ENCODE measurements at regions not wholly inside any gene's neighbourhood (a gene's known extent, or its start where the extent isn't known, plus 50 kb on each side); places are given as distances from the start of the nearest gene placed in this dataset.

DNA sequence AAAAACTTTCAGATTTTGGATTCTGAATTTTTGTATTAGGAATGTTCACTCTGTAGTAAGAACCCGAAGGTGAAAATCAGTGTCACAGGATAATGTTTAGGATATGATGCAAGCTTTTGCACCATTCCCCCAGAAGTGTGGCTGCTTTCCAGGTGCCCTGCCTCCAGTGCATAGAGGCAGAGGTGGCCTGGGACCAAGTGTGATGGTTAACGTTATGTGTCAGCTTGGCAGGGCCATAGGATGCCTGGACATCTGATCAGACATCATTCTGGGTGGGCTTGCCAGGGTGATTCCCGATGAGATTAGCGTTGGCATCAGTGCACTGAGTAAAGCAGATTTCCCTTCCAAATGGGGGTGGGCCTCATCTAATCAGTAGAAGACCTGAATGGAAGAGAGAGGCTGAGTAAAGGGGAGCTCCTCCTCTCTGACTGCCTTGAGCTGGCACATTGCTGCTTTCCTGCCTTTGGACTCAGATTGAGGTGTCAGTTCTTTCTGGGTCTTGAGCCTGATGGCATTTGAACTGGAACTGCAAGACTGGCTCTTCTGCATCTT lies 177.4 kb upstream of the HS6ST1 start:
- no peak for ATAC-seq (ENCODE audit: low read depth)

DNA sequence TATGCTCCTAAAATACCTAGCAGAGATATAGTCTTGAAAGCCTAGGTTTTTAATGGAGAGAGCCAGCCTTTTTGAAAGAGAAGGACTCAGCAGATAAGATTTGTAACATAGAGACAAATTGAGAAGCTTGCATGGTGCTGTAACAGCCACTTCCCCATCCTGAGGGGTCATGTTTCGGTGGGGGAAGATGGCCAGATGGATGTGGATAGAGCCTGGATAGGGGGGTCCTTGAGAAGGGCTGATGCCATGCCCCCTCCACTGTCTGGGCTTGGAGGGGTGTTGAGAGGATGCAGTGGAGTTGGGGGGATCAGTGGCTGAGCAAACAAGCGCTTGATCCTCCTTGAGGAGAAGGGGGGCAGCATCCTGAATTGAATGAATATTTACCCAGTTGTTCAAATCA lies 178.0 kb upstream of the HS6ST1 start:
- DNase-seq (ENCODE audit: low spot score): no peak
- Histone ChIP-seq H3K27ac (ENCODE audit: poor library complexity, severe bottlenecking) (no peak overlapping the region), H3K27me3 (ENCODE audit: insufficient read depth, poor library complexity, severe bottlenecking) (no peaks in the 10 kb centered on the region), H3K4me3 (ENCODE audit: severe bottlenecking) (no peak overlapping the region), H3K4me1 (ENCODE audit: insufficient read depth, poor library complexity, severe bottlenecking) (no peaks in the 10 kb centered on the region), H3K9me3 (ENCODE audit: severe bottlenecking) (no peaks in the 10 kb centered on the region), H3K36me3 (ENCODE audit: low read depth) (no peaks in the 10 kb centered on the region)
- ATAC-seq (ENCODE audit: low read depth): no peak
- TF ChIP-seq, protein P1, sequence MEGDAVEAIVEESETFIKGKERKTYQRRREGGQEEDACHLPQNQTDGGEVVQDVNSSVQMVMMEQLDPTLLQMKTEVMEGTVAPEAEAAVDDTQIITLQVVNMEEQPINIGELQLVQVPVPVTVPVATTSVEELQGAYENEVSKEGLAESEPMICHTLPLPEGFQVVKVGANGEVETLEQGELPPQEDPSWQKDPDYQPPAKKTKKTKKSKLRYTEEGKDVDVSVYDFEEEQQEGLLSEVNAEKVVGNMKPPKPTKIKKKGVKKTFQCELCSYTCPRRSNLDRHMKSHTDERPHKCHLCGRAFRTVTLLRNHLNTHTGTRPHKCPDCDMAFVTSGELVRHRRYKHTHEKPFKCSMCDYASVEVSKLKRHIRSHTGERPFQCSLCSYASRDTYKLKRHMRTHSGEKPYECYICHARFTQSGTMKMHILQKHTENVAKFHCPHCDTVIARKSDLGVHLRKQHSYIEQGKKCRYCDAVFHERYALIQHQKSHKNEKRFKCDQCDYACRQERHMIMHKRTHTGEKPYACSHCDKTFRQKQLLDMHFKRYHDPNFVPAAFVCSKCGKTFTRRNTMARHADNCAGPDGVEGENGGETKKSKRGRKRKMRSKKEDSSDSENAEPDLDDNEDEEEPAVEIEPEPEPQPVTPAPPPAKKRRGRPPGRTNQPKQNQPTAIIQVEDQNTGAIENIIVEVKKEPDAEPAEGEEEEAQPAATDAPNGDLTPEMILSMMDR (IDR thresholded peaks at IDR 0.05; ENCODE audit: poor library complexity, severe bottlenecking): no peak

More for the DNA sequence above, 177.4 kb upstream of the HS6ST1 start:
- no peaks in the 10 kb centered on the region for H3K4me1 ChIP-seq (ENCODE audit: insufficient read depth, poor library complexity, severe bottlenecking)
- H3K36me3 ChIP-seq (ENCODE audit: low read depth): no peaks in the 10 kb centered on the region
- no peak for DNase-seq (ENCODE audit: low spot score)
- no peaks in the 10 kb centered on the region for H3K27me3 ChIP-seq (ENCODE audit: insufficient read depth, poor library complexity, severe bottlenecking)
- TF ChIP-seq, protein P1 (IDR thresholded peaks at IDR 0.05; ENCODE audit: poor library complexity, severe bottlenecking): no peak
- no peak overlapping the region for H3K27ac ChIP-seq (ENCODE audit: poor library complexity, severe bottlenecking)
- H3K9me3 ChIP-seq (ENCODE audit: severe bottlenecking): no peaks in the 10 kb centered on the region
- no peak overlapping the region for H3K4me3 ChIP-seq (ENCODE audit: severe bottlenecking)

DNA sequence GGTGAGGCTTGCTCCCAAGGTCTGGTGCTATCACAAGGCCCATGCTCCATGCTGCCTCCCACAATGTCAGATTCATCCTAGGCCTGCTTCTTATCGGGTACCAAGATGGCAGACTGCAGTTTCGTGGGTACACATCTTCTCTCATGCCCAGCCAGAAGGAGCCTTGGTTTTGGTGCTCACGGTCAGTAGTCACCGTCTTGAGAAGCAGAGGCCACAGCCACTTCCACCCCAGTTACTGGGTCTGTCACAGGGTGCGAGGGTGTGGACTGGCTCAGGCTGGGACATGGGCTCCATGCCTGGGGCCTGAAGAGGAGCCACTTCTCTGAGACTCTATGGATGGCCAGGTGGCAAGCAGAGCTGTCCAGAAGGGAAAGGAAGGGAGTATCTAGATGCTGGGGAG lies 178.8 kb upstream of the HS6ST1 start:
- DNase-seq (ENCODE audit: low spot score) (no peak), ATAC-seq (ENCODE audit: low read depth) (no peak)
- TF ChIP-seq, protein P1 (IDR thresholded peaks at IDR 0.05; ENCODE audit: poor library complexity, severe bottlenecking): no peak
- H3K4me3 ChIP-seq (ENCODE audit: severe bottlenecking): no peak overlapping the region
- H3K27ac ChIP-seq (ENCODE audit: poor library complexity, severe bottlenecking): no peak overlapping the region
- no peaks in the 10 kb centered on the region for H3K9me3 ChIP-seq (ENCODE audit: severe bottlenecking)
- H3K4me1 ChIP-seq (ENCODE audit: insufficient read depth, poor library complexity, severe bottlenecking): no peaks in the 10 kb centered on the region
- no peaks in the 10 kb centered on the region for H3K36me3 ChIP-seq (ENCODE audit: low read depth)
- no peaks in the 10 kb centered on the region for H3K27me3 ChIP-seq (ENCODE audit: insufficient read depth, poor library complexity, severe bottlenecking)

DNA sequence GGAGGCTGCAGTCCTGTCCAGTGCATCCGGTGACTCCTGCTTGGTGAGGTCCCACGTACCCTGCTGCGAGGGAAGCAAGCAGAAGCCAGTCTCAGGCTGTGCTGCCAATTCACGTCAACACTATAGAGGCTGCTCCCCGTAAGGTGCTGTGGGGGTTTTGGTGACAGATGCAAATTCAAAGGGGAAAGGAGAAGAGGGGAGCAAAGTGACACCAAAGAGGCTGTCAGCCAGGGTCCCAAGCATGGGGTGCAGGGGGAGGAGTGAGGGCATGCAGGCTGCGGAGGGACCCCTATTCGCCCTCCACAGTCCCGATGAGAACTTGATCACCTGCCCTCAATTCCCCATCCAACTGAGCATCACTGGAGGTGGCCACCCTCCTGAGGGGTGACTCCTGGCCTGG lies 179.4 kb upstream of the HS6ST1 start:
- TF ChIP-seq, protein P1 (IDR thresholded peaks at IDR 0.05; ENCODE audit: poor library complexity, severe bottlenecking): no peak
- H3K36me3 ChIP-seq (ENCODE audit: low read depth): no peaks in the 10 kb centered on the region
- no peaks in the 10 kb centered on the region for H3K9me3 ChIP-seq (ENCODE audit: severe bottlenecking)
- H3K4me3 ChIP-seq (ENCODE audit: severe bottlenecking): no peak overlapping the region
- no peak for ATAC-seq (ENCODE audit: low read depth)
- no peaks in the 10 kb centered on the region for H3K4me1 ChIP-seq (ENCODE audit: insufficient read depth, poor library complexity, severe bottlenecking)
- no peaks in the 10 kb centered on the region for H3K27me3 ChIP-seq (ENCODE audit: insufficient read depth, poor library complexity, severe bottlenecking)
- no peak for DNase-seq (ENCODE audit: low spot score)
- no peak overlapping the region for H3K27ac ChIP-seq (ENCODE audit: poor library complexity, severe bottlenecking)

DNA sequence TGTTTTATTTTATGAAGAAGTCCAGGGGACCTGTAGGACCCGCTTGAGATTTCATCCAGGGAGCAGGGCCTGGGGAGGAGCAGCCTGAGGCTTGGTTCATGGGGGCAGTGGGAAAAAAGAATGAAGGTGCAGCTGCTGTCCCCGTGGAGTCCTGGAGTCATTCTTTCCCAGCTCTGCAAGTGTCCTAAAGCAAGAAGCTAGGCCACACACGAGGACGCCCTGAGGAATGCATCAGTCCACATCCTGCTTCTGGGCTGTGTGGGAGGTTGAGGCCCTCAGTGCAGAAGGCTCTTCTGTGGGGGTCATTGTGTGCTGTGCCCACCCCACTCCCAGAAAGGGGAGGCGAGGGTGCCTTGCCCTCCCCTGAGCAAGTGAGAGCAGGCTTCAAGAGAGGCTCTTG lies 179.9 kb upstream of the HS6ST1 start:
- Histone ChIP-seq H3K9me3 (ENCODE audit: severe bottlenecking) (no peaks in the 10 kb centered on the region), H3K27ac (ENCODE audit: poor library complexity, severe bottlenecking) (no peak overlapping the region), H3K4me3 (ENCODE audit: severe bottlenecking) (no peak overlapping the region), H3K27me3 (ENCODE audit: insufficient read depth, poor library complexity, severe bottlenecking) (no peaks in the 10 kb centered on the region), H3K36me3 (ENCODE audit: low read depth) (no peaks in the 10 kb centered on the region), H3K4me1 (ENCODE audit: insufficient read depth, poor library complexity, severe bottlenecking) (no peaks in the 10 kb centered on the region)
- TF ChIP-seq, protein P1 (IDR thresholded peaks at IDR 0.05; ENCODE audit: poor library complexity, severe bottlenecking): no peak
- ATAC-seq (ENCODE audit: low read depth) (no peak), DNase-seq (ENCODE audit: low spot score) (no peak)
